HEK293 (cell line): ENCODE measurements at regions not wholly inside any gene's neighbourhood (a gene's known extent, or its start where the extent isn't known, plus 50 kb on each side); places are given as distances from the start of the nearest gene placed in this dataset.

Source experiments
- CTCF ChIA-PET: fragments of 350-600 bp; formaldehyde crosslinking; extraction: SDS; loops from one replicate; lab custom pipeline; 2021; ENCODE audit warnings: antibody characterized with exemption; lab: Yijun Ruan, JAX
- POLR2A ChIA-PET: fragments of 300-600 bp; formaldehyde crosslinking; extraction: SDS; loops from one replicate; lab custom pipeline; 2020; ENCODE audit warnings: antibody characterized with exemption, inconsistent platforms; lab: Yijun Ruan, JAX
- H3K27ac ChIP-seq: fragments of 200-500 bp; sonication (Bioruptor generic); 2 replicates; pipeline ENCODE4 v1.5.1; 2014; ENCODE audit warnings: low read depth, low read length, control low read depth, inconsistent platforms; ENCODE audit errors: extremely low read depth
- H3K36me3 ChIP-seq, 2 experiments: fragments of 200-500 bp in 1 of 2; sonication (Bioruptor generic) in 1 of 2; 1 replicate in 1 of 2; 2 replicates in 1 of 2; pipeline ENCODE4 v1.5.1; 2014 to 2017; ENCODE audit warnings: inconsistent platforms in 2 of 2, low read length in 2 of 2; ENCODE audit not compliant: control insufficient read depth in 2 of 2, insufficient read depth in 1 of 2
- H3K4me1 ChIP-seq: fragments of 200-500 bp; sonication (Bioruptor generic); 2 replicates; pipeline ENCODE4 v1.5.1; 2014; ENCODE audit warnings: mild to moderate bottlenecking, low read length, inconsistent platforms; ENCODE audit not compliant: control insufficient read depth, insufficient read depth
- H3K4me3 ChIP-seq: 2 replicates; pipeline ENCODE4 v1.5.1; 2011; ENCODE audit warnings: low read depth, mild to moderate bottlenecking, control low read depth, low read length, moderate library complexity
- H3K9me3 ChIP-seq: fragments of 200-500 bp; sonication (Bioruptor generic); 2 replicates; pipeline ENCODE4 v1.5.1; 2014; ENCODE audit warnings: low read depth, low read length, inconsistent platforms; ENCODE audit not compliant: control insufficient read depth, insufficient read depth
- HOXD13 ChIP-seq: sonication (generic); formaldehyde crosslinking; IDR thresholded peaks from 2 replicates; pipeline ENCODE4 v1.8.0; 2022; ENCODE audit warnings: missing genetic modification reagents, borderline replicate concordance
- KLF10 ChIP-seq: fragments of 450-650 bp; IDR thresholded peaks from 2 replicates; pipeline ENCODE4 v1.5.1; 2018; ENCODE audit warnings: missing biosample characterization, mild to moderate bottlenecking, missing genetic modification characterization
- OVOL3 ChIP-seq: fragments of 450-650 bp; formaldehyde crosslinking; IDR thresholded peaks from 2 replicates; pipeline ENCODE4 v1.5.1; 2016; ENCODE audit warnings: missing biosample characterization, missing genetic modification characterization
- RBAK ChIP-seq: fragments of 450-650 bp; formaldehyde crosslinking; IDR thresholded peaks from 2 replicates; pipeline ENCODE4 v1.5.1; 2016; ENCODE audit warnings: missing biosample characterization, missing genetic modification characterization
- TCF7L2 ChIP-seq: IDR thresholded peaks from 2 replicates; pipeline ENCODE4 v1.6.1; 2011; ENCODE audit warnings: low read depth, mild to moderate bottlenecking, inconsistent platforms, low read length, moderate library complexity, borderline replicate concordance
- ZBTB21 ChIP-seq: fragments of 450-650 bp; formaldehyde crosslinking; IDR thresholded peaks from 2 replicates; pipeline ENCODE4 v1.5.1; 2017; ENCODE audit warnings: missing biosample characterization, missing genetic modification characterization
- ZFP3 ChIP-seq: fragments of 450-650 bp; formaldehyde crosslinking; IDR thresholded peaks from 2 replicates; pipeline ENCODE4 v1.5.1; 2016; ENCODE audit warnings: low read depth, missing biosample characterization, missing genetic modification characterization
- ZNF146 ChIP-seq: fragments of 450-650 bp; formaldehyde crosslinking; IDR thresholded peaks from 2 replicates; pipeline ENCODE4 v1.5.1; 2016; ENCODE audit warnings: missing biosample characterization, missing genetic modification characterization
- ZNF184 ChIP-seq: fragments of 450-650 bp; IDR thresholded peaks from 2 replicates; pipeline ENCODE4 v1.5.1; 2018; ENCODE audit warnings: missing biosample characterization, mild to moderate bottlenecking, missing genetic modification characterization
- ZNF202 ChIP-seq: fragments of 450-650 bp; formaldehyde crosslinking; IDR thresholded peaks from 2 replicates; pipeline ENCODE4 v1.5.1; 2016; ENCODE audit warnings: missing biosample characterization, missing genetic modification characterization, borderline replicate concordance
- ZNF341 ChIP-seq: fragments of 450-650 bp; formaldehyde crosslinking; IDR thresholded peaks from 2 replicates; pipeline ENCODE4; 2016; ENCODE audit warnings: low read depth, missing biosample characterization, missing genetic modification characterization
- ZNF350 ChIP-seq: fragments of 450-650 bp; formaldehyde crosslinking; IDR thresholded peaks from 2 replicates; pipeline ENCODE4 v1.5.0; 2017; ENCODE audit warnings: missing biosample characterization, mild to moderate bottlenecking, missing genetic modification characterization
- ZNF48 ChIP-seq: fragments of 450-650 bp; formaldehyde crosslinking; IDR thresholded peaks from 2 replicates; pipeline ENCODE4 v1.5.1; 2016; ENCODE audit warnings: missing biosample characterization, missing genetic modification characterization
- ZNF549 ChIP-seq: fragments of 450-650 bp; IDR thresholded peaks from 2 replicates; pipeline ENCODE4 v1.5.1; 2018; ENCODE audit warnings: missing biosample characterization, missing genetic modification characterization, mild to moderate bottlenecking, inconsistent platforms, moderate library complexity
- ZNF76 ChIP-seq: fragments of 450-650 bp; formaldehyde crosslinking; IDR thresholded peaks from 2 replicates; pipeline ENCODE4; 2016; ENCODE audit warnings: low read depth, missing biosample characterization, missing genetic modification characterization, borderline replicate concordance
- TF ChIP-seq, protein P1 (sequence below): fragments of 450-650 bp; formaldehyde crosslinking; conservative IDR thresholded peaks from 2 replicates; pipeline ENCODE4 v1.5.1; 2016; ENCODE audit warnings: low read depth, missing biosample characterization, missing genetic modification characterization
- TF ChIP-seq, protein P2 (sequence below): fragments of 450-650 bp; formaldehyde crosslinking; IDR thresholded peaks from 2 replicates; pipeline ENCODE4 v1.5.1; 2016; ENCODE audit warnings: missing biosample characterization, missing genetic modification characterization
- TF ChIP-seq, protein P3 (sequence below): fragments of 450-650 bp; formaldehyde crosslinking; IDR thresholded peaks from 2 replicates; pipeline ENCODE4 v1.5.1; 2016; ENCODE audit warnings: missing biosample characterization, missing genetic modification characterization, borderline replicate concordance
- TF ChIP-seq, protein P4 (sequence below): fragments of 450-650 bp; IDR thresholded peaks from 2 replicates; pipeline ENCODE4 v1.5.1; 2018; ENCODE audit warnings: missing biosample characterization, mild to moderate bottlenecking, missing genetic modification characterization

DNA sequence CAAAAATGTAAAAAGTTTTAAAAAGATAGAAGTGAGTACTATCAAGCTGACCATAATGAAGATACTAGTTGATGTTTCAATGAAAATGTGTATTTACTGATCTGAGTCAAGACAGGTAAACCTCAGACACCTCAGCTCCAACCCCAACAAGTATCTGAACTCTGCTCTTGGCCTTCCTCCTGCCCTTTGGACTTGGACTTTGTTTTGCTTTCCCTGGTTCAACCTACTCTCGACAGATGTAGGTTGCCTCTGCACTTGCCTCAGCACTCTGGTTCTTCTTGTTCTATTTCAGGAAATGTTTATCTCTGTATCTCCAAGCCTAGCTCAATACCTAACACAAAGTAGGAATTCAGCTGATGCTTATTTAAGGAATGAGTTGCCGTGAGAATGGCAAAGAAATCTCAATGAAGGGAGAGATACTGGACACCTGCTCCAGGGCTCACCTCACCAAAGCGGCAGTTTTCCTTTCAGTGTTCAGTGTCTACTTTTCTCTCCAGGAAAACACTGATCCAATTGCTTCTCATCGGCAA lies 248.8 kb upstream of the CTAGE1 start:
- H3K27ac ChIP-seq, result no peak overlapping the region
- ChIA-PET POLR2A (no interaction called here), CTCF (interaction anchor here (0.6 to 2.5 kb wide), 2 partner anchors 37 to 186 kb away, joined by 5 to 6 read pairs; no protein-coding TSS in a partner anchor)
- H3K4me1 ChIP-seq, result no peaks in the 10 kb centered on the region
- no peak overlapping the region for H3K4me3 ChIP-seq
- H3K9me3 ChIP-seq, result no peaks in the 10 kb centered on the region; the same call in 1 of the 2 replicates
- no peaks in the 10 kb centered on the region for H3K36me3 ChIP-seq
- TF ChIP-seq ZNF549 (tag by site-specific recombination) (no peak), ZBTB21 (tag by site-specific recombination) (no peak), ZNF184 (tag by site-specific recombination) (no peak), KLF10 (tag by site-specific recombination) (no peak), ZNF48 (tag by site-specific recombination) (no peak), HOXD13 (CRISPR knock-in tag) (no peak), ZNF341 (tag by site-specific recombination) (no peak), ZFP3 (tag by site-specific recombination) (no peak), ZNF202 (tag by site-specific recombination) (no peak), RBAK (no peak), TCF7L2 (no peak), ZNF146 (tag by site-specific recombination) (no peak), ZNF76 (tag by site-specific recombination) (no peak), OVOL3 (tag by site-specific recombination) (no peak), ZNF350 (tag by site-specific recombination) (no peak)
- TF ChIP-seq, protein P1, sequence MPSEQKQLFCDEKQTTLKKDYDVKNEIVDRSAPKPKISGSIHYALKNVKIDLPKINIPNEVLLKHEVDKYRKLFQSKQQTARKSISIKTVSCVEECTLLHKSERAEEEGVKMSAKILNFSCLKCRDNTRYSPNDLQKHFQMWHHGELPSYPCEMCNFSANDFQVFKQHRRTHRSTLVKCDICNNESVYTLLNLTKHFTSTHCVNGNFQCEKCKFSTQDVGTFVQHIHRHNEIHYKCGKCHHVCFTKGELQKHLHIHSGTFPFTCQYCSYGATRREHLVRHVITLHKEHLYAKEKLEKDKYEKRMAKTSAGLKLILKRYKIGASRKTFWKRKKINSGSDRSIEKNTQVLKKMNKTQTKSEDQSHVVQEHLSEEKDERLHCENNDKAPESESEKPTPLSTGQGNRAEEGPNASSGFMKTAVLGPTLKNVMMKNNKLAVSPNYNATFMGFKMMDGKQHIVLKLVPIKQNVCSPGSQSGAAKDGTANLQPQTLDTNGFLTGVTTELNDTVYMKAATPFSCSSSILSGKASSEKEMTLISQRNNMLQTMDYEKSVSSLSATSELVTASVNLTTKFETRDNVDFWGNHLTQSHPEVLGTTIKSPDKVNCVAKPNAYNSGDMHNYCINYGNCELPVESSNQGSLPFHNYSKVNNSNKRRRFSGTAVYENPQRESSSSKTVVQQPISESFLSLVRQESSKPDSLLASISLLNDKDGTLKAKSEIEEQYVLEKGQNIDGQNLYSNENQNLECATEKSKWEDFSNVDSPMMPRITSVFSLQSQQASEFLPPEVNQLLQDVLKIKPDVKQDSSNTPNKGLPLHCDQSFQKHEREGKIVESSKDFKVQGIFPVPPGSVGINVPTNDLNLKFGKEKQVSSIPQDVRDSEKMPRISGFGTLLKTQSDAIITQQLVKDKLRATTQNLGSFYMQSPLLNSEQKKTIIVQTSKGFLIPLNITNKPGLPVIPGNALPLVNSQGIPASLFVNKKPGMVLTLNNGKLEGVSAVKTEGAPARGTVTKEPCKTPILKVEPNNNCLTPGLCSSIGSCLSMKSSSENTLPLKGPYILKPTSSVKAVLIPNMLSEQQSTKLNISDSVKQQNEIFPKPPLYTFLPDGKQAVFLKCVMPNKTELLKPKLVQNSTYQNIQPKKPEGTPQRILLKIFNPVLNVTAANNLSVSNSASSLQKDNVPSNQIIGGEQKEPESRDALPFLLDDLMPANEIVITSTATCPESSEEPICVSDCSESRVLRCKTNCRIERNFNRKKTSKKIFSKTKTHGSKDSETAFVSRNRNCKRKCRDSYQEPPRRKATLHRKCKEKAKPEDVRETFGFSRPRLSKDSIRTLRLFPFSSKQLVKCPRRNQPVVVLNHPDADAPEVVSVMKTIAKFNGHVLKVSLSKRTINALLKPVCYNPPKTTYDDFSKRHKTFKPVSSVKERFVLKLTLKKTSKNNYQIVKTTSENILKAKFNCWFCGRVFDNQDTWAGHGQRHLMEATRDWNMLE (tag by site-specific recombination), result no peak
- TF ChIP-seq, protein P2, sequence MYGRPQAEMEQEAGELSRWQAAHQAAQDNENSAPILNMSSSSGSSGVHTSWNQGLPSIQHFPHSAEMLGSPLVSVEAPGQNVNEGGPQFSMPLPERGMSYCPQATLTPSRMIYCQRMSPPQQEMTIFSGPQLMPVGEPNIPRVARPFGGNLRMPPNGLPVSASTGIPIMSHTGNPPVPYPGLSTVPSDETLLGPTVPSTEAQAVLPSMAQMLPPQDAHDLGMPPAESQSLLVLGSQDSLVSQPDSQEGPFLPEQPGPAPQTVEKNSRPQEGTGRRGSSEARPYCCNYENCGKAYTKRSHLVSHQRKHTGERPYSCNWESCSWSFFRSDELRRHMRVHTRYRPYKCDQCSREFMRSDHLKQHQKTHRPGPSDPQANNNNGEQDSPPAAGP (tag by site-specific recombination), result no peak
- TF ChIP-seq, protein P3, sequence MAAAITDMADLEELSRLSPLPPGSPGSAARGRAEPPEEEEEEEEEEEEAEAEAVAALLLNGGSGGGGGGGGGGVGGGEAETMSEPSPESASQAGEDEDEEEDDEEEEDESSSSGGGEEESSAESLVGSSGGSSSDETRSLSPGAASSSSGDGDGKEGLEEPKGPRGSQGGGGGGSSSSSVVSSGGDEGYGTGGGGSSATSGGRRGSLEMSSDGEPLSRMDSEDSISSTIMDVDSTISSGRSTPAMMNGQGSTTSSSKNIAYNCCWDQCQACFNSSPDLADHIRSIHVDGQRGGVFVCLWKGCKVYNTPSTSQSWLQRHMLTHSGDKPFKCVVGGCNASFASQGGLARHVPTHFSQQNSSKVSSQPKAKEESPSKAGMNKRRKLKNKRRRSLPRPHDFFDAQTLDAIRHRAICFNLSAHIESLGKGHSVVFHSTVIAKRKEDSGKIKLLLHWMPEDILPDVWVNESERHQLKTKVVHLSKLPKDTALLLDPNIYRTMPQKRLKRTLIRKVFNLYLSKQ (tag by site-specific recombination), result no peak
- TF ChIP-seq, protein P4, sequence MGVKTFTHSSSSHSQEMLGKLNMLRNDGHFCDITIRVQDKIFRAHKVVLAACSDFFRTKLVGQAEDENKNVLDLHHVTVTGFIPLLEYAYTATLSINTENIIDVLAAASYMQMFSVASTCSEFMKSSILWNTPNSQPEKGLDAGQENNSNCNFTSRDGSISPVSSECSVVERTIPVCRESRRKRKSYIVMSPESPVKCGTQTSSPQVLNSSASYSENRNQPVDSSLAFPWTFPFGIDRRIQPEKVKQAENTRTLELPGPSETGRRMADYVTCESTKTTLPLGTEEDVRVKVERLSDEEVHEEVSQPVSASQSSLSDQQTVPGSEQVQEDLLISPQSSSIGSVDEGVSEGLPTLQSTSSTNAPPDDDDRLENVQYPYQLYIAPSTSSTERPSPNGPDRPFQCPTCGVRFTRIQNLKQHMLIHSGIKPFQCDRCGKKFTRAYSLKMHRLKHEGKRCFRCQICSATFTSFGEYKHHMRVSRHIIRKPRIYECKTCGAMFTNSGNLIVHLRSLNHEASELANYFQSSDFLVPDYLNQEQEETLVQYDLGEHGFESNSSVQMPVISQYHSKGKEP (tag by site-specific recombination), result no peak
